ENCODE measurements at regions not wholly inside any gene's neighbourhood (a gene's known extent, or its start where the extent isn't known, plus 50 kb on each side); places are given as distances from the start of the nearest gene placed in this dataset.

GRCh38 chr11:80819271-80819670 is 1378.4 kb upstream of the TENM4 start:
- Histone ChIP-seq H4K20me1 (ENCODE audit: insufficient read depth, low read length) (no peaks in the 10 kb centered on the region), H3K36me3 (ENCODE audit: insufficient read depth, low read length) (no peaks in the 10 kb centered on the region), H3K4me1 (ENCODE audit: insufficient read depth, low read length, poor library complexity, severe bottlenecking) (no peaks in the 10 kb centered on the region), H3K4me2 (ENCODE audit: low read length) (no peak overlapping the region), H3K79me2 (ENCODE audit: insufficient read depth, low read depth, low read length) (no peaks in the 10 kb centered on the region), H3K27ac (ENCODE audit: low read depth, low read length, poor library complexity, severe bottlenecking) (no peak overlapping the region), H3K4me3 (ENCODE audit: low read depth, low read length, poor library complexity, severe bottlenecking) (no peak overlapping the region), H3K9me2 (ENCODE audit: insufficient read depth, low read length) (no peaks in the 10 kb centered on the region), H3K9me3 (ENCODE audit: low read length) (no peaks in the 10 kb centered on the region), H2AFZ (ENCODE audit: low read length) (no peak overlapping the region)
- intact Hi-C loops (cut with micrococcal nuclease; ENCODE audit: unreplicated experiment), result no loop called here
- CTCF ChIA-PET (ENCODE audit: unreplicated experiment), result no interaction called here
- TF ChIP-seq EZH2phosphoT487 (IDR thresholded peaks at IDR 0.05; ENCODE audit: borderline replicate concordance, low read depth, low read length) (no peak), CTCF (conservative IDR thresholded peaks at IDR 0.05; ENCODE audit: low read length) (no peak)
- POLR2A ChIA-PET, result no interaction called here
- DNase-seq (ENCODE audit: low spot score), result no peak
- no TSS peak for BruUV-seq (replicated peaks)

- intact Hi-C loops (cut with micrococcal nuclease; ENCODE audit: unreplicated experiment), result no loop called here
- Histone ChIP-seq H3K36me3 (ENCODE audit: insufficient read depth, low read length) (no peaks in the 10 kb centered on the region), H3K9me3 (ENCODE audit: low read length) (no peaks in the 10 kb centered on the region), H3K27ac (ENCODE audit: low read depth, low read length, poor library complexity, severe bottlenecking) (no peak overlapping the region), H3K9me2 (ENCODE audit: insufficient read depth, low read length) (no peaks in the 10 kb centered on the region), H3K4me1 (ENCODE audit: insufficient read depth, low read length, poor library complexity, severe bottlenecking) (no peaks in the 10 kb centered on the region), H3K4me2 (ENCODE audit: low read length) (no peak overlapping the region), H4K20me1 (ENCODE audit: insufficient read depth, low read length) (no peaks in the 10 kb centered on the region), H3K79me2 (ENCODE audit: insufficient read depth, low read depth, low read length) (no peaks in the 10 kb centered on the region), H2AFZ (ENCODE audit: low read length) (no peak overlapping the region), H3K4me3 (ENCODE audit: low read depth, low read length, poor library complexity, severe bottlenecking) (no peak overlapping the region)
- CTCF ChIA-PET (ENCODE audit: unreplicated experiment), result no interaction called here
- no TSS peak for BruUV-seq (replicated peaks)
- no peak for TF ChIP-seq CTCF (conservative IDR thresholded peaks at IDR 0.05; ENCODE audit: low read length)
- no peak for TF ChIP-seq EZH2phosphoT487 (IDR thresholded peaks at IDR 0.05; ENCODE audit: borderline replicate concordance, low read depth, low read length)
- no peak for DNase-seq (ENCODE audit: low spot score)
- POLR2A ChIA-PET, result interaction anchor here (0.6 to 0.7 kb wide), 3 partner anchors 28 to 1373 kb away, joined by 3 to 4 read pairs (median 3); no protein-coding TSS in a partner anchor
Observed at GRCh38 chr11:80816966-80817365, 1376.1 kb upstream of the TENM4 start.

- TF ChIP-seq EZH2phosphoT487 (IDR thresholded peaks at IDR 0.05; ENCODE audit: borderline replicate concordance, low read depth, low read length), result no peak
- TF ChIP-seq CTCF (conservative IDR thresholded peaks at IDR 0.05; ENCODE audit: low read length), result no peak
- Histone ChIP-seq H3K27ac (ENCODE audit: low read depth, low read length, poor library complexity, severe bottlenecking) (no peak overlapping the region), H3K36me3 (ENCODE audit: insufficient read depth, low read length) (no peaks in the 10 kb centered on the region), H3K79me2 (ENCODE audit: insufficient read depth, low read depth, low read length) (no peaks in the 10 kb centered on the region), H3K9me2 (ENCODE audit: insufficient read depth, low read length) (no peaks in the 10 kb centered on the region), H3K4me1 (ENCODE audit: insufficient read depth, low read length, poor library complexity, severe bottlenecking) (no peaks in the 10 kb centered on the region), H3K9me3 (ENCODE audit: low read length) (no peaks in the 10 kb centered on the region), H3K4me3 (ENCODE audit: low read depth, low read length, poor library complexity, severe bottlenecking) (no peak overlapping the region), H2AFZ (ENCODE audit: low read length) (no peak overlapping the region), H3K4me2 (ENCODE audit: low read length) (no peak overlapping the region), H4K20me1 (ENCODE audit: insufficient read depth, low read length) (no peaks in the 10 kb centered on the region)
- no TSS peak for BruUV-seq (replicated peaks)
- ChIA-PET POLR2A (interaction anchor here (0.7 kb wide), 2 partner anchors 28 to 87 kb away, joined by 3 to 4 read pairs; no protein-coding TSS in a partner anchor), CTCF (ENCODE audit: unreplicated experiment) (no interaction called here)
- intact Hi-C loops (cut with micrococcal nuclease; ENCODE audit: unreplicated experiment), result no loop called here
- no peak for DNase-seq (ENCODE audit: low spot score)
Observed at GRCh38 chr11:80816454-80816847, 1375.6 kb upstream of the TENM4 start.
